Mesenchymal stem cell (in vitro differentiated cells and primary cell): ENCODE measurements at regions not wholly inside any gene's neighbourhood (a gene's known extent, or its start where the extent isn't known, plus 50 kb on each side); places are given as distances from the start of the nearest gene placed in this dataset.
A peak's percentile ranks its signal among the peaks of the same experiment; 100 is the strongest.

Experiments used
- DNase-seq: peaks from one replicate; pipeline ENCODE4 v3.0.0-alpha.2; 2013
- H2AFZ ChIP-seq: one replicate; pipeline ENCODE4 v1.6.1; 2013; ENCODE audit warnings: low read depth, mild to moderate bottlenecking, control low read depth, inconsistent platforms, low read length, moderate library complexity
- H2AK5ac ChIP-seq: 2 replicates; pipeline ENCODE4 v1.6.1; 2013; ENCODE audit warnings: low read length, moderate library complexity, mild to moderate bottlenecking, inconsistent platforms; ENCODE audit not compliant: severe bottlenecking
- H2BK120ac ChIP-seq: one replicate; pipeline ENCODE4 v1.6.1; 2013; ENCODE audit warnings: low read depth, mild to moderate bottlenecking, inconsistent platforms, low read length, moderate library complexity
- H2BK12ac ChIP-seq, 2 experiments: one replicate each; pipeline ENCODE4 v1.6.1; 2013; ENCODE audit warnings: inconsistent platforms in 2 of 2, low read length in 2 of 2, mild to moderate bottlenecking in 2 of 2, moderate library complexity in 2 of 2, control low read depth in 1 of 2
- H2BK15ac ChIP-seq: one replicate; pipeline ENCODE4 v1.6.1; 2013; ENCODE audit warnings: mild to moderate bottlenecking, low read depth, inconsistent platforms; ENCODE audit not compliant: poor library complexity, severe bottlenecking
- H2BK5ac ChIP-seq: 2 replicates; pipeline ENCODE4 v1.6.1; 2013; ENCODE audit warnings: low read depth, mild to moderate bottlenecking, low read length, control low read depth, inconsistent platforms; ENCODE audit not compliant: poor library complexity, severe bottlenecking
- H3K14ac ChIP-seq, 2 experiments: one replicate each; pipeline ENCODE4 v1.6.1; 2013; ENCODE audit warnings: inconsistent platforms in 2 of 2, low read length in 2 of 2, control low read depth in 1 of 2, mild to moderate bottlenecking in 1 of 2, moderate library complexity in 1 of 2
- H3K18ac ChIP-seq, 2 experiments: one replicate each; pipeline ENCODE4 v1.6.1; 2013; ENCODE audit warnings: inconsistent platforms in 2 of 2, low read length in 2 of 2, control low read depth in 1 of 2, low read depth in 1 of 2, mild to moderate bottlenecking in 1 of 2
- H3K23ac ChIP-seq, 2 experiments: one replicate each; pipeline ENCODE4 v1.6.1; 2013; ENCODE audit warnings: inconsistent platforms in 2 of 2, low read length in 2 of 2, mild to moderate bottlenecking in 2 of 2, moderate library complexity in 2 of 2, control low read depth in 1 of 2
- H3K27ac ChIP-seq: 2 replicates; pipeline ENCODE4 v1.5.1; 2013; ENCODE audit warnings: mild to moderate bottlenecking, moderate library complexity, low read length, control low read depth, inconsistent platforms; ENCODE audit not compliant: poor library complexity, severe bottlenecking
- H3K27me3 ChIP-seq, 2 experiments: 2 replicates each; pipeline versions ENCODE4 v1.6.1 to v1.7.0; 2013; ENCODE audit warnings: low read length in 2 of 2, mild to moderate bottlenecking in 2 of 2, moderate library complexity in 2 of 2, control low read depth in 1 of 2, inconsistent platforms in 1 of 2; ENCODE audit not compliant: control insufficient read depth in 1 of 2, insufficient read depth in 1 of 2
- H3K36me3 ChIP-seq, 2 experiments: 2 replicates each; pipeline versions ENCODE4 v1.6.1 to v1.7.0; 2013; ENCODE audit warnings: low read length in 2 of 2, control low read depth in 1 of 2, inconsistent platforms in 1 of 2, low read depth in 1 of 2, mild to moderate bottlenecking in 1 of 2; ENCODE audit not compliant: insufficient read depth in 2 of 2, control insufficient read depth in 1 of 2
- H3K4ac ChIP-seq, 2 experiments: one replicate each; pipeline ENCODE4 v1.6.1; 2013; ENCODE audit warnings: inconsistent platforms in 2 of 2, low read length in 2 of 2, mild to moderate bottlenecking in 2 of 2, moderate library complexity in 2 of 2, control low read depth in 1 of 2, low read depth in 1 of 2
- H3K4me1 ChIP-seq: 2 replicates; pipeline ENCODE4 v1.6.1; 2013; ENCODE audit warnings: low read depth, low read length, control low read depth; ENCODE audit not compliant: control insufficient read depth, insufficient read depth
- H3K4me2 ChIP-seq: 2 replicates; pipeline ENCODE4 v1.6.1; 2013; ENCODE audit warnings: low read length, mild to moderate bottlenecking, inconsistent platforms; ENCODE audit not compliant: poor library complexity, severe bottlenecking
- H3K4me3 ChIP-seq, 2 experiments: 2 replicates each; pipeline versions ENCODE4 v1.5.1 to v1.7.0; 2013; ENCODE audit warnings: low read length in 2 of 2, mild to moderate bottlenecking in 2 of 2, control low read depth in 1 of 2, low read depth in 1 of 2; ENCODE audit not compliant: insufficient read depth in 1 of 2
- H3K79me1 ChIP-seq: replicated peaks from 2 replicates; pipeline ENCODE4 v1.6.1; 2013; ENCODE audit warnings: mild to moderate bottlenecking, control low read depth, low read length, inconsistent platforms; ENCODE audit not compliant: poor library complexity, severe bottlenecking
- H3K9ac ChIP-seq: 2 replicates; pipeline ENCODE4 v1.7.0; 2013; ENCODE audit warnings: mild to moderate bottlenecking, low read length, moderate library complexity
- H3K9me3 ChIP-seq: 2 replicates; pipeline ENCODE4 v1.7.0; 2013; ENCODE audit warnings: mild to moderate bottlenecking, low read length; ENCODE audit not compliant: control insufficient read depth
- H4K8ac ChIP-seq: one replicate; pipeline ENCODE4 v1.6.1; 2013; ENCODE audit warnings: inconsistent platforms, mild to moderate bottlenecking, low read length, moderate library complexity
- H4K91ac ChIP-seq: one replicate; pipeline ENCODE4 v1.6.1; 2013; ENCODE audit warnings: mild to moderate bottlenecking, low read length, inconsistent platforms
- WGBS: methylation state at CpG from one replicate; pipeline ENCODE4 v1.1.7; 2013; ENCODE audit warnings: mixed read lengths; 5-methylcytosine and 5-hydroxymethylcytosine counted together

GRCh38 chr6:133827766-133828165, 61.1 kb upstream of the TCF21 start:
- H2AK5ac ChIP-seq: no peak overlapping the region
- H2BK15ac ChIP-seq: no peak overlapping the region
- no peak overlapping the region for H2AFZ ChIP-seq
- no peak overlapping the region for H3K18ac ChIP-seq
- no peak overlapping the region for H3K4me2 ChIP-seq
- no peaks in the 10 kb centered on the region for H3K36me3 ChIP-seq
- H3K27ac ChIP-seq: no peak overlapping the region
- no peak overlapping the region for H2BK120ac ChIP-seq
- no peak overlapping the region for H2BK12ac ChIP-seq
- no peaks in the 10 kb centered on the region for H3K4me1 ChIP-seq
- no peak overlapping the region for H3K23ac ChIP-seq
- no peak overlapping the region for H2BK5ac ChIP-seq
- no peak overlapping the region for H3K14ac ChIP-seq
- H3K4me3 ChIP-seq: no peak overlapping the region
- DNase-seq: no peak
- H4K8ac ChIP-seq: no peak overlapping the region
- no peaks in the 10 kb centered on the region for H3K79me1 ChIP-seq
- no peak overlapping the region for H4K91ac ChIP-seq
- H3K9ac ChIP-seq: no peak overlapping the region
- no peaks in the 10 kb centered on the region for H3K9me3 ChIP-seq
- H3K4ac ChIP-seq: no peak overlapping the region
- H3K27me3 ChIP-seq: no peaks in the 10 kb centered on the region

GRCh38 chr6:133833949-133834359, 55.0 kb upstream of the TCF21 start:
- Histone ChIP-seq H2BK5ac (no peak overlapping the region), H2BK120ac (no peak overlapping the region), H3K27ac (no peak overlapping the region), H4K8ac (no peak overlapping the region), H4K91ac (no peak overlapping the region), H3K9me3 (no peaks in the 10 kb centered on the region), H2BK15ac (peak overlapping the region; percentile 17), H3K27me3 (no peaks in the 10 kb centered on the region), H3K9ac (no peak overlapping the region), H3K79me1 (no peaks in the 10 kb centered on the region), H3K18ac (peak overlapping the region in 1 of 2 experiments; percentile 21), H2BK12ac (peak overlapping the region in 1 of 2 experiments; percentile 84), H3K36me3 (no peaks in the 10 kb centered on the region), H3K14ac (no peak overlapping the region), H3K4me3 (no peak overlapping the region), H3K4ac (no peak overlapping the region), H3K4me1 (peaks cover 6% of the 10 kb centered on the region), H2AK5ac (no peak overlapping the region), H3K4me2 (no peak overlapping the region), H2AFZ (no peak overlapping the region), H3K23ac (no peak overlapping the region)
- DNase-seq: peak; percentile 29
- WGBS: 6% methylated on average over 2 of the region's 3 CpGs

- no peak overlapping the region for H3K4me3 ChIP-seq
- DNase-seq: no peak
- no peak overlapping the region for H2AK5ac ChIP-seq
- no peak overlapping the region for H3K9ac ChIP-seq
- H2AFZ ChIP-seq: no peak overlapping the region
- H4K91ac ChIP-seq: no peak overlapping the region
- H3K18ac ChIP-seq: no peak overlapping the region
- H4K8ac ChIP-seq: no peak overlapping the region
- WGBS: 84% methylated on average over 2 of the region's 2 CpGs
- H3K4me2 ChIP-seq: no peak overlapping the region
- H3K9me3 ChIP-seq: no peaks in the 10 kb centered on the region
- H3K27me3 ChIP-seq: no peaks in the 10 kb centered on the region
- H2BK12ac ChIP-seq: peak overlapping the region in 1 of 2 experiments; percentile 37
- H3K23ac ChIP-seq: no peak overlapping the region
- H2BK120ac ChIP-seq: no peak overlapping the region
- no peak overlapping the region for H3K14ac ChIP-seq
- H3K27ac ChIP-seq: no peak overlapping the region
- no peak overlapping the region for H2BK15ac ChIP-seq
- H3K36me3 ChIP-seq: no peaks in the 10 kb centered on the region
- H2BK5ac ChIP-seq: no peak overlapping the region
- H3K79me1 ChIP-seq: no peaks in the 10 kb centered on the region
- peaks cover 6% of the 10 kb centered on the region for H3K4me1 ChIP-seq
- no peak overlapping the region for H3K4ac ChIP-seq
These were observed 54.3 kb upstream of the TCF21 start for GRCh38 chr6:133834472-133835170.

GRCh38 chr6:133835901-133836300, 53.0 kb upstream of the TCF21 start:
- no peaks in the 10 kb centered on the region for H3K9me3 ChIP-seq
- H4K8ac ChIP-seq: no peak overlapping the region
- no peak overlapping the region for H3K23ac ChIP-seq
- H2BK12ac ChIP-seq: peak overlapping the region in 1 of 2 experiments; percentile 78
- no peak overlapping the region for H2BK15ac ChIP-seq
- H3K27ac ChIP-seq: no peak overlapping the region
- peak overlapping the region in 1 of 2 experiments; percentile 38 for H3K18ac ChIP-seq
- H2AFZ ChIP-seq: no peak overlapping the region
- no peak overlapping the region for H2AK5ac ChIP-seq
- H3K4me1 ChIP-seq: peaks cover 6% of the 10 kb centered on the region
- H3K4me3 ChIP-seq: no peak overlapping the region
- no peak overlapping the region for H2BK5ac ChIP-seq
- H2BK120ac ChIP-seq: no peak overlapping the region
- H4K91ac ChIP-seq: no peak overlapping the region
- no peak overlapping the region for H3K9ac ChIP-seq
- no peaks in the 10 kb centered on the region for H3K79me1 ChIP-seq
- no peak overlapping the region for H3K4me2 ChIP-seq
- no peak overlapping the region for H3K14ac ChIP-seq
- no peaks in the 10 kb centered on the region for H3K36me3 ChIP-seq
- no peaks in the 10 kb centered on the region for H3K27me3 ChIP-seq
- WGBS: 96% methylated on average over 4 of the region's 4 CpGs
- H3K4ac ChIP-seq: no peak overlapping the region
- peak; percentile 15 for DNase-seq
